ENCODE measurements at regions not wholly inside any gene's neighbourhood (a gene's known extent, or its start where the extent isn't known, plus 50 kb on each side); places are given as distances from the start of the nearest gene placed in this dataset.

- DNase-seq = no peak
Observed at GRCh38 chr20:24097506-24098245, 109.1 kb upstream of the GGTLC1 start.

- DNase-seq = no peak
Observed at GRCh38 chr20:24096864-24097450, 108.4 kb upstream of the GGTLC1 start.

DNA sequence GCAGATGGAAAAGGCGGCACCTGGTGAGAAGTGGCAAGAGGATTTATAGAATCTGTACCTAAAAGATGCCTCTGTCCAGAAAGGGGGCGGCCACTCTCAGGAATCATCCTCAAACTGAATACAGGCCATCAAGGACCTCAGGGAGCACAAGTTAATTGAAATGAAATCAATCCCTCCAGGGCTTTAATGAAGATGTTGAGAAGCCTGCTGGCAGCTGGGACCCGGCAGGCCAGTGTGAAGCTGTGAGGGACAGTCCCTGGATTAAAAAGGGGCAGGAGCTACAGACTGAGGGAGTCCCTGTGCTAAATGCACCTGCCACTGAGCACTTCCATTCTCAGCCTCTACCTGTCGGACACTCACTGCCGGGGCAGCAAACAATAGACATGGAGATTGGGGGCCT, 107.7 kb upstream of the GGTLC1 start:
- DNase-seq = no peak

GRCh38 chr20:24095756-24096155, 107.2 kb upstream of the GGTLC1 start:
- DNase-seq = no peak

DNA sequence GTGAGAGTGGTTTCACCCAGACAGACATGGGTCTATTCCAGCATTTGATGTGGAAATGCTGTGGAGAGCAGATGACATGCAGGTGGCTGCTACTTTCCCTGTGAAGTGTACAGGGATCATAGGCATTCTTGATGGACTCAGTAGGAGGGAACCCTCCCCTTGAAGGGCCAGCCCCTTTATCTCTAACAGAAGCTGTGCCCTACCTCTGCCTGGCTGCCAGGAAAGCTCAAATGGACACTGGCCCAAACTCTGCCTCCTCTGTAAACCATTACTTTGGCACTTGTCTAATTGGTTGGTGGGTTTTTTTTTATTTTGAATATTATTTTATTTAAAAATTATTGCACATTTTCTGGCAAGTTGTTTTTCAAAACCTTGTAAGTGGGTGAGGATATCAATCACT, 106.7 kb upstream of the GGTLC1 start:
- DNase-seq = no peak

DNA sequence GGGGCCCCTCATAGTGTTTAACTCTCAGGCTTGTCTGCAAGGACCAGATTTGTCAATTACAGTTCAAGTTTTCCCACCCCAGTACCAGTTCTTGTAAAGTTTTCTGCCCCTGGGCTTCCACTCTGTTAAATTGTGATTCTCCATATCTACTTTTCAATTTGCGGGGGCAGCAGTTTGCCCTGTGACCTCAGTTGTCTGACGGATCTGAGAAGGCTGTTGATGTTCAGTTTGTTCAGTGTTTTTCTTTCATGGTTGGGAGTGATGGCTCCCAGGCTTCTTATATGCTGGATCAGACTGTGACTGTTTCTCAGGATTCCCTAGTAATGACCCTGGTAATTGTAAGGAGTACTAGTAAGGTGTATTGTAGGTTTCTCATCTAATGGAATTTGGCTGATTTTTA, 101.0 kb upstream of the GGTLC1 start:
- DNase-seq = no peak

DNA sequence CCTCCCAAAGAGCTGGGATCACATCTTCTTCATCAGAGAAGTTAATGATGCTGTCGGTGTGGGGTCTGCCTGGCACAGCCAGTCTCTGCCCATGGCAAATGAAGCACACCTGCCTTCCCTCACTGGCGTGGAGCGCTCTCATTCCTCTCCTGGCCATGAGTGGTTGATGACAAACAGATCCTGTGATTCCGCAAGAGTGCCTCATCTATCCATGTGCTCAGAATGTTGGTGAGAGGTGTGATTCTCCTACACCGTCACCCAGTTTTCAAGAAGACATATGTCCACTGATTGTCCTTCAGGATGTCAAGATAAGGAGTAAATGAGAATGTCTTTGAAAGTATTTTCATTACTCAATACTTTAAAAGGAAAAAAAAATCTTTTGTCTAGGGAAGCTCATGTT, 97.5 kb upstream of the GGTLC1 start:
- no peak for DNase-seq

DNA sequence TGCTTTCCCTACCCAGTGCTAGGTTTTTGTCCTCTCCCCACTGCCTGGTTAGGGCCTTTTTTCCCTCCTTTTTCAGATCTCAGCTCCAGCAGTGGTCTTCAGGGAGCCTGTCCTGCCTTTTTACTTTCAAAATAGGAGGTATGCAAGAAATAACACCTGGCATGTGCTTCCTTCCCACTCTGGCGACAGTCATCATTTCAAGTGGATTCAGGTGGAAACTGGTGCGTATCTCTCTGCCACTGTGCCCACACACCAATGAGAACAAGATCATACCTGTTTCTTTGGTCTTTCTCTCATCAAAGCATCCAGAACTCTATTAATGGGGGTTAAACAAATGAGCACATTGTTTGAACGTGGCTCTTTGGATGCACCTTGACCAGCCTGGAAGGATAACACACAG, 95.7 kb upstream of the GGTLC1 start:
- DNase-seq = no peak

DNA sequence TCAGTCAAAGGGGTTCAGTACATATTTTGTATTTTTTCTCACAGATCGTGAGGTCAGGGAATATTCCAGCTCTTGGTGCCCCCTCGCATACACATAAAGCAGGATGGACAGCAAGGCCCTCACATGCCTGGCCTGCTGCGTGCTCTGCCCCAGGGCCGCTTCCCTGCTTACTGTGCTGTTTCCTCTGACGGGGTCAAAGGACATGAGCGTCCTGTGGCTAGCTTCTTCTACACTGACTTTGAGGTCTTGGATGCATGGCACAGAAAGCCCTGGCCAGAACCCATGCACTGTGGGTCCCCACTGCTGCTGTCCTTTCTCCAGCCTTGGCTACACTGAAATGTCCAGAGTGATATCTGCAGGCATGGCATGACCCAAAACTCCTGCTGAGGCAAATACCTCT, 92.5 kb upstream of the GGTLC1 start:
- DNase-seq = no peak

DNA sequence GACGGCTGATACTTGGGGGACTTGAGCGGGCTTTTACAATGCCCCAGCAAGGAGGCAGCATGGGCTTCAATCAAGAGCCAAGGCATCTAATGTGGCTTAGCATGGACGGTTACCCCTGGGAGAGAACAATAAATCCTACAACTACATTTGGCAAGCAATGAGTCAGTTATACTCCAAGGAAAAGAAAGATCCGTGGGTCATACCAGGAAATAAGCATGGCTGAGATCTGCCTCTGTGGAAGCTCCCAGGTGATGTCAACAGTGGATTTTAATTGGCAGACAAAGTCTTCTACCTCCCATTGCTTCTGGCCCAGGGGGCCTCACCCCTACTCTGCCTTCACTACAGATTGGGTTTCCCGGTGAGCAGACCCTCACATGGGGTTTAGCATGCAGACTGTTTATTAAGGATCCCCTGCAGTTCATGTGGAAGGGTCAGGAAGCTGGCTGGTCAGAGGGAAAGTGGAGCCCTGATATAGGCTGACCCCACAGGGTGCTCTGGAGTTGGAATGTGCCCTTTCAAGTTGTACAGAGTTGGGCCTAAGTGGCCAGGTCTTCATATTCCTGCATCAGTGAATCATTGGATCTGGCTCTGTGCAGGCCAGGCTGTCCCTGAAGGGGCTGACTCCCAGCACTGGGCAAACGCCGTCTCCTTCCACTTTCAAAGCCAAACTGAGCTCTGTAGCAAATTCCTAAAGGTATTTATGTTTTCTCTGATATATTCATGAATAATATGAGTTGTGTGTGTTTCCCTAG, 91.3 kb upstream of the GGTLC1 start:
- DNase-seq = no peak

DNA sequence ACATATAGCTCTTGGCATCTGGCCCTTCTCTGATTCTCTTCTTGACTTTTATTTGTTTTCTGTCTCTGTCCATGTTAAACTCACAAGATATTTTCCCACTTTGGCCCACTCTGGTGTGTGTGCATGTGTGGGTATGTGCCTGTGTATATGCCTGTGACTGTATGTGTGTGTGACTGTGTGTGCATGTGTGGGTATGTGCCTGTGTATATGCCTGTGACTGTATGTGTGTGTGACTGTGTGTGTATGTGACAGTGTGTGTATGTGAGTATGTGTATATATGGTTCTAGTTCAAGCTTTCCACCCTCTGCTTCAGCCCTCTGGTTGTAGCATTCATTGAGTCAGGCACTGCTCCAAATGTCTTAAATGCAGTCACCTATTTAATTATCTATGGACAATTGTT, 88.6 kb upstream of the GGTLC1 start:
- no peak for DNase-seq

DNA sequence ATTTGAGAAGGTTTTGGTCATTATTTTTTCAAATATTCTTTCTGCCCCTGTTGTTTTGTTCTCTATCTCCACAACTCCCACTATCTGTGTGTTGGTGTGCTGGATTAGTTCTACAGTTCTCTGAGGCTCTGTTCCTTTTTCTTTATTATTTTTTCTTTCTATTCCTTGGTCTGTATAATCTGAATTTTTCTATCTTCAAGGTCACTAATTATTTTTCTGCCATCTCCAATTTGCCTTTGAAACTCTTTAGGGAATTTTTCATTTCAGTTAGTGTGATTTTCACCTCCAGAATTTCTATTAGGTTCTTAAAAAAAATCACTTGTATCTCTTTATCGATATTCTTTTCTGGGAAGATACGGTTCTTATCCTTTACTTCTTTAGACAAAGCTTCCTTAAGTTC, 82.1 kb upstream of the GGTLC1 start:
- no peak for DNase-seq

DNA sequence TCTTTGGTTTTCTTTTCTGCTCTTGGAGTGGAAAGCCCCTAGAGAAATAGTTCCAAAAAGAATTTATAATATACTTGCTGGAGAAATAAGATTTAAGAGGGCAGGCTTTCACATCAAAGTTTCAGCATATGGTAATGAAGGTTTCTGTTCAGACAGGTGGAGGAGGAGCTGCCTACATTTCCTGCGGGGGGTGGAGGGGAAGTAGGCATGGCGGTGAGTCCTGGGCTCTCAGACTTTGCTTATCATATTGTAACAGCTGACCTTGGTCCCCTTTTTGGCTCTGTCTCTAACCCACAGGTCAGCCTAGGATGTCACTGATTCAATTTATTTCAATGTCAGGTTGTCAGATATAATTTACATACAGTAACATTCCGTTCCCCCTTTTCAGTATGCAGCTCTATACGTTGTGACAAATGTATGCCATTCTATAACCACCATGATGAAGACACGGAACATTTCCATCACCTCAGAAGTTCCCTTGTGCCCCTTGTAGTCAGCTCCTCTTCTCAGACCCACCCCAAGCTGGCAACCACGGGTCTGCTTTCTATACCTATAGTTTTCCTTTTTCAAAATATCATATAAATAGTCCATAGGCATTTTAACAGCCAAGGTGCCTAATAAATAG, 77.6 kb upstream of the GGTLC1 start:
- DNase-seq = no peak

DNA sequence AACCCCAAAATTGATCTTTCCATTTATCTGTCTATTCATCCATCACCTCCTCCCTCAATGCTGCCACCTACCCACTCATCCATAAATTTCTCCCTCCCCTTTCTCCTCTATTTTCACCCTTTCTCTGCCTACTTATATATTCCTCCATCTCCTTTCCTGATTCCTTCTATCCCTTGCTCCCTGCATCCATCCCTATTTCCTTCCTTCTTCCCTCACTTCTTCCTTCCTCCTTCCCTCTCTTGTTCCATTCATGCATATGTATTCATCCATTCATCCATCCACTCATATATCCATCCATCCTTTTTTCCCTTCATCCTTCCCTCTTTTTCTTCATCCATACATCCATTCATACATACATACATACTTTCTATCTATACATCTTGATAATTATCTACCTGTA, 76.3 kb upstream of the GGTLC1 start:
- no peak for DNase-seq

DNA sequence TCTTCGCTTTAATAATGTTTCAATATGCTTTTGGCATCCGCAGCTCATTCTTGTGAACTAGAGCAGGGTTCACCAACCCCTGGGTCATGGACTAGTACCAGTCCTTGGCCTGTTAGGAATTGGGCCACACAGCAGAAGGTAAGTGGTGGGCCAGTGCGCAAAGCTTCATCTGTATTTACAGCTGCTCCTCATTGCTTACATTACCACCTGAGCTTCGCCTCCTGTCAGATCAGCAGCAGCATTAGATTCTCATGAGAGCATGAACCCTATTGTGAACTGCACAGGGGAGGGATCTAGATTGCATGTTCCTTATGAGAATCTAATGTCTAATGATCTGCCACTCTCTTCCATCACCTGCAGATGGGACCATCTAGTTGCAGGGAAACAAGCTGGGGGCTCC, 75.5 kb upstream of the GGTLC1 start:
- DNase-seq = no peak

- DNase-seq = no peak
Observed at GRCh38 chr20:24063100-24063499, 74.5 kb upstream of the GGTLC1 start.

GRCh38 chr20:24060851-24061590, 72.4 kb upstream of the GGTLC1 start:
- DNase-seq = no peak

- no peak for DNase-seq
Observed at GRCh38 chr20:24059174-24059573, 70.6 kb upstream of the GGTLC1 start.

- no peak for DNase-seq
Observed at GRCh38 chr20:24056491-24056890, 67.9 kb upstream of the GGTLC1 start.

DNA sequence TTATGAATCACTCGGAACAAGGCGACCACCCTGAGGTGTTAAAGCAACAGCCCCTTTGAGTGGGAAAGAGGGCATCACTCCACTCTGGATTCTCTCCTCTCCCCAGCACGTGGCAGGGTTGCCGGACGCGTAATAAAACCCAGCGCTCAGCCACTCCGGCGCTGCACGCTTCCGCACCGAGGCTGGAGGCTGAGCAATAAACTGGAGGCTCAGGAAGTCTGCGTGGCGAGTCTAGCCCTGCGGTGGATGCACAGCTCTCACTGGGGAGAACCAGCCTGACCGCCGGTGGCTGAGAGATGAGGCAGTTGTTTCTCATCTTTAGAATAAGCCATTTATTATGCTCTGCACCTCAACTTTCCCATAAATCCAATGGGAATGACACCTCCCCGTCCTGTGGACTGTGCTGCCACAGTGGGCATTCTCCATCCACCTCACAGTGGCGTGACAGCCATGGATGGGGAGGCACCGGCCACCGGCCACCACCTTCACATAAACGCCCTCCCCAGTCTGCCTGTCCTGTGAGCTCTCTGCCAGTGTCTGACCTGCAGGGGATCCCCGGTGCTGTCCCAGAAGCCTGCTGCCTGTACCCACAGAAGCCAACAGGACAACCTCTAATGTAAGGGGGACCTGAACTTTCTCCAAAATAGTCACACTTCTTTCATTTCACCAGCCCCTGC, 64.2 kb upstream of the GGTLC1 start:
- DNase-seq = no peak

DNA sequence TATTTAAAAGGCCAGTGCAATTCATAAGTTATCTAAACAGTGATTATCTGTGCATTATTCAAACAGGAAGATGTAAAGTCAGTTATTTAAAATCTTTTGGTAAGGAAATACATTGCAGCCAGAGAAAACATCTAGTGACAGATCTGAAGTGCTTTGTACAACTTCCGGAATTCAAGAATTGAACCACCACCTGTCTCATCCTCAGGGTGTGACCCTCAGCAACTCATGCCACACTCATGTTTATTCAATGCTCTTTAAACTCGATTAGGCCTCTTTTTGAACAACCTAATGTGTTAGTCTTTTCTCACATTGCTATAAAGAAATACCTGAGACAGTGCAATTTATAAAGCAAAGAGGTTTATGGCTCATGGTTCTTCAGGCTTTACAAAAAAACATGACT, 62.6 kb upstream of the GGTLC1 start:
- no peak for DNase-seq

GRCh38 chr20:24050119-24050518, 61.5 kb upstream of the GGTLC1 start:
- no peak for DNase-seq
